K562 (cell line): ENCODE measurements at regions not wholly inside any gene's neighbourhood (a gene's known extent, or its start where the extent isn't known, plus 50 kb on each side); places are given as distances from the start of the nearest gene placed in this dataset.

Source experiments
- ATAC-seq: fragments of 200-7000 bp; cut with Tn5 transposase; 3 replicates; pipeline ENCODE4 v1.9.1; 2020; ENCODE audit warnings: moderate library complexity
- BruUV-seq: library from RNA; stranded (reverse); fragments of 400-500 nt; replicated peaks from 2 replicates; lab custom pipeline; 2021; lab: Mats Ljungman, UMichigan
- CTCF ChIA-PET: fragments of 300-600 bp; formaldehyde crosslinking; extraction: SDS; loops from one replicate; lab custom pipeline; 2021; ENCODE audit warnings: low intra/inter-chr PET ratio; lab: Yijun Ruan, JAX
- POLR2A ChIA-PET: fragments of 300-600, 350-650 bp; sonication (Branson Sonifier 250); formaldehyde crosslinking; extraction: SDS; loops from one replicate; lab custom pipeline; 2021; ENCODE audit warnings: antibody characterized with exemption, inconsistent platforms; lab: Yijun Ruan, JAX
- DNase-seq, 4 experiments: peaks; one replicate each; pipeline versions ENCODE4 v3.0.0 to v3.0.0-alpha.2; 2011 to 2018; ENCODE audit warnings: low spot score in 3 of 4, mixed read lengths in 3 of 4; ENCODE audit errors: extremely low read depth in 1 of 4
- FAIRE-seq: peaks from 2 replicates; lab custom pipeline; 2011; peaks lifted over from hg19 to GRCh38; lab: Jason Lieb, UNC
- H2AFZ ChIP-seq: 2 replicates; pipeline ENCODE4 v1.6.0; 2011; ENCODE audit warnings: low read depth, low read length, control low read depth, inconsistent platforms
- H3K27ac ChIP-seq: fragments of 200-600 bp; 3 replicates; pipeline ENCODE4 v1.8.0; 2011; ENCODE audit warnings: low read depth, mild to moderate bottlenecking, control low read depth, inconsistent platforms, low read length, moderate library complexity, mixed read lengths; ENCODE audit errors: extremely low read depth
- H3K27me3 ChIP-seq, 2 experiments: fragments of 300-600 bp in 1 of 2; 2 replicates in 1 of 2; 3 replicates in 1 of 2; pipeline versions ENCODE4 v1.6.0 to v1.8.0; 2011; ENCODE audit warnings: inconsistent platforms in 2 of 2, low read length in 2 of 2, mild to moderate bottlenecking in 1 of 2, mixed read lengths in 1 of 2, moderate library complexity in 1 of 2; ENCODE audit not compliant: control insufficient read depth in 2 of 2, insufficient read depth in 2 of 2
- H3K36me3 ChIP-seq: fragments of 300-600 bp; 3 replicates; pipeline ENCODE4 v1.8.0; 2011; ENCODE audit warnings: mild to moderate bottlenecking, low read length, inconsistent platforms; ENCODE audit not compliant: control insufficient read depth, insufficient read depth
- H3K4me1 ChIP-seq, 2 experiments: fragments of 200-600 bp in 1 of 2; replicated peaks in 1 of 2; 2 replicates in 1 of 2; 3 replicates in 1 of 2; pipeline versions ENCODE4 v1.5.1 to v1.8.0; 2011; ENCODE audit warnings: inconsistent platforms in 2 of 2, low read length in 2 of 2, mild to moderate bottlenecking in 1 of 2, mixed read lengths in 1 of 2, moderate library complexity in 1 of 2; ENCODE audit not compliant: control insufficient read depth in 2 of 2, insufficient read depth in 2 of 2
- H3K4me2 ChIP-seq: 2 replicates; pipeline ENCODE4 v1.6.1; 2011; ENCODE audit warnings: low read length, control low read depth, inconsistent platforms, mixed read lengths; ENCODE audit not compliant: insufficient read depth
- H3K4me3 ChIP-seq: fragments of 200-600 bp; sonication (generic), shearing (Covaris generic); 2 replicates; pipeline ENCODE4 v1.5.1; 2016; ENCODE audit warnings: control low read depth, inconsistent platforms
- H3K79me2 ChIP-seq: fragments of 200-600 bp; 3 replicates; pipeline ENCODE4 v1.8.0; 2011; ENCODE audit warnings: low read length, inconsistent platforms; ENCODE audit not compliant: control insufficient read depth, insufficient read depth
- H3K9ac ChIP-seq, 2 experiments: 2 replicates each; pipeline versions ENCODE4 v1.6.0 to v1.6.1; 2011; ENCODE audit warnings: low read depth in 2 of 2, low read length in 2 of 2, control low read depth in 1 of 2, inconsistent platforms in 1 of 2, mild to moderate bottlenecking in 1 of 2, mixed read lengths in 1 of 2; ENCODE audit not compliant: insufficient read depth in 1 of 2
- H3K9me1 ChIP-seq: one replicate; pipeline ENCODE4 v1.6.0; 2011; ENCODE audit warnings: inconsistent platforms, mild to moderate bottlenecking, low read length, moderate library complexity; ENCODE audit not compliant: control insufficient read depth, insufficient read depth
- H3K9me3 ChIP-seq: replicated peaks from 2 replicates; pipeline ENCODE4 v1.5.1; 2011; ENCODE audit warnings: low read depth, low read length, inconsistent platforms; ENCODE audit not compliant: control insufficient read depth, insufficient read depth
- H4K20me1 ChIP-seq: replicated peaks from 2 replicates; pipeline ENCODE4 v1.6.1; 2011; ENCODE audit warnings: low read length, inconsistent platforms, mixed read lengths; ENCODE audit not compliant: control insufficient read depth, insufficient read depth
- NR1H2 ChIP-seq: sonication (generic); formaldehyde crosslinking; IDR thresholded peaks from 2 replicates; pipeline ENCODE4 v1.4.0; 2020; ENCODE audit warnings: mild to moderate bottlenecking, missing genetic modification reagents
- PHF21A ChIP-seq: fragments of 450-650 bp; IDR thresholded peaks from 2 replicates; pipeline ENCODE4 v1.6.1; 2017; ENCODE audit warnings: low read depth, borderline replicate concordance
- ZNF253 ChIP-seq: fragments of 250-450 bp; sonication (Bioruptor Pico); conservative IDR thresholded peaks from 2 replicates; pipeline ENCODE4 v1.6.1; 2021; ENCODE audit warnings: mild to moderate bottlenecking
- WGBS: fragments of 100-300 bp; shearing (Covaris generic); methylation state at CpG from one replicate; pipeline ENCODE4 v1.1.6; 2016; ENCODE audit warnings: low coverage, mixed read lengths; ENCODE audit not compliant: insufficient coverage; ENCODE audit errors: missing lambda C conversion rate; 5-methylcytosine and 5-hydroxymethylcytosine counted together
- in situ Hi-C: fragments of 300-500 bp; cut with MboI; formaldehyde crosslinking; loops from 4 replicates; pipeline ENCODE4 v1.15.0; 2018; ENCODE audit warnings: inconsistent platforms, mixed read lengths
- intact Hi-C: fragments of 100-400 bp; cut with micrococcal nuclease; formaldehyde crosslinking; loops from 2 replicates; pipeline ENCODE4 v1.14.2; 2022
- TF ChIP-seq, protein P1 (sequence below): sonication (generic); formaldehyde crosslinking; IDR thresholded peaks from 2 replicates; pipeline ENCODE4 v1.8.1; 2023; ENCODE audit warnings: mild to moderate bottlenecking, missing genetic modification reagents

DNA sequence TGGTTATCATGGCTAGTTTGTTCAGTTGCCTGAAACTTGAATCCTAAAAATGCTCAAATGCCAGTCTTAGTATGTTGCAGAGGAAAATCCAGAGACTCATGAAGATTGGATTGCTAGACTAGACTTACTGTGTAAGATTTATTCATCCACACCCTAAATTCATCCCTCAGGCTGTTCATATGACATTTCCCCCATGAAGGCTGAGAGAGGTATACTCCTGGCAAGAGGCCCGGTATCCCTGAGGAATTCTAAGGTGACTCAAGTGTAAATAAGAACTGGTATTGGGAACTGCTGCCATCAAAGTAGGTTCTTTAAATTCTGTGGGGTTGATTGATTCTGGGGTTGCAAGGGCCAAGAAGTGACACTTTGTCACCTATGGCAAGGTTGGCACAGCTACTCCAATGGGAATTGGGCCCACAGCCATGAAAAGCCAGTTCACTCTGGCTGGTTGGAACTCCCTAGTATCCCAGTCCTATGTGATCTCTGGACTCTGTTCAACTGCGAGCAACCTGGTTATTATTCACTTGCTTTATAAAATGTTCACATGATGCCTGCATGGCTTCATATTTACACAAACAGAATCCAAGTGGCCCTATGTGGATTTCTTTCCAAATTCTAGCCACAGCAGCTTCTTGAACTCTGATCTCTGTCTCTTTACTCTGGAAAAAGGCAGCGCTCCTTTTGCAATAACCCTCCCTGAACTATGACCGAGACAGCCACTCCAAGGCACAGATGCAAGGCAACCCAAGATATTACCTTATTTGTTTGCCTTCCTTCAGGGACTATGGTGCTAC lies 429.1 kb downstream of the CBLN2 start:
- ATAC-seq (no peak), DNase-seq (no peak), FAIRE-seq (no peak)
- in situ Hi-C loops: no loop called here
- H3K9me3 ChIP-seq: no peaks in the 10 kb centered on the region
- ChIA-PET CTCF (no interaction called here), POLR2A (no interaction called here)
- H3K36me3 ChIP-seq: no peaks in the 10 kb centered on the region
- H2AFZ ChIP-seq: no peak overlapping the region
- no peak overlapping the region for H3K4me3 ChIP-seq
- H3K27me3 ChIP-seq: no peaks in the 10 kb centered on the region
- no peaks in the 10 kb centered on the region for H3K79me2 ChIP-seq
- H3K9ac ChIP-seq: no peak overlapping the region
- H3K4me1 ChIP-seq: no peaks in the 10 kb centered on the region
- BruUV-seq: no TSS peak
- no peak overlapping the region for H3K4me2 ChIP-seq
- TF ChIP-seq ZNF253 (CRISPR knock-in tag): no peak
- TF ChIP-seq, protein P1, sequence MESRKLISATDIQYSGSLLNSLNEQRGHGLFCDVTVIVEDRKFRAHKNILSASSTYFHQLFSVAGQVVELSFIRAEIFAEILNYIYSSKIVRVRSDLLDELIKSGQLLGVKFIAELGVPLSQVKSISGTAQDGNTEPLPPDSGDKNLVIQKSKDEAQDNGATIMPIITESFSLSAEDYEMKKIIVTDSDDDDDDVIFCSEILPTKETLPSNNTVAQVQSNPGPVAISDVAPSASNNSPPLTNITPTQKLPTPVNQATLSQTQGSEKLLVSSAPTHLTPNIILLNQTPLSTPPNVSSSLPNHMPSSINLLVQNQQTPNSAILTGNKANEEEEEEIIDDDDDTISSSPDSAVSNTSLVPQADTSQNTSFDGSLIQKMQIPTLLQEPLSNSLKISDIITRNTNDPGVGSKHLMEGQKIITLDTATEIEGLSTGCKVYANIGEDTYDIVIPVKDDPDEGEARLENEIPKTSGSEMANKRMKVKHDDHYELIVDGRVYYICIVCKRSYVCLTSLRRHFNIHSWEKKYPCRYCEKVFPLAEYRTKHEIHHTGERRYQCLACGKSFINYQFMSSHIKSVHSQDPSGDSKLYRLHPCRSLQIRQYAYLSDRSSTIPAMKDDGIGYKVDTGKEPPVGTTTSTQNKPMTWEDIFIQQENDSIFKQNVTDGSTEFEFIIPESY (CRISPR knock-in tag): no peak
- TF ChIP-seq NR1H2 (CRISPR knock-in tag): no peak
- TF ChIP-seq PHF21A: no peak
- 0% methylated on average over 2 of the region's 4 CpGs for WGBS
- H4K20me1 ChIP-seq: no peaks in the 10 kb centered on the region
- H3K27ac ChIP-seq: no peak overlapping the region
- intact Hi-C loops: no loop called here
- H3K9me1 ChIP-seq: no peaks in the 10 kb centered on the region
